Astrocyte (in vitro differentiated cells and primary cell): ENCODE measurements at regions not wholly inside any gene's neighbourhood (a gene's known extent, or its start where the extent isn't known, plus 50 kb on each side); places are given as distances from the start of the nearest gene placed in this dataset.

ENCODE experiments used
- DNase-seq: peaks from one replicate; pipeline ENCODE4 v3.0.0-alpha.2; 2010; ENCODE audit warnings: low read depth
- FAIRE-seq: peaks from 2 replicates; lab custom pipeline; 2011; peaks lifted over from hg19 to GRCh38; lab: Jason Lieb, UNC
- H2AFZ ChIP-seq: 2 replicates; pipeline ENCODE4 v1.6.0; 2012; ENCODE audit warnings: low read depth, low read length, inconsistent platforms
- H3K27ac ChIP-seq: 2 replicates; pipeline ENCODE4 v1.5.1; 2011; ENCODE audit warnings: low read depth, low read length, inconsistent platforms
- H3K27me3 ChIP-seq: 2 replicates; pipeline ENCODE4 v1.6.0; 2011; ENCODE audit warnings: low read length, inconsistent platforms; ENCODE audit not compliant: insufficient read depth
- H3K36me3 ChIP-seq: 2 replicates; pipeline ENCODE4 v1.5.1; 2011; ENCODE audit warnings: low read length, inconsistent platforms; ENCODE audit not compliant: insufficient read depth
- H3K4me1 ChIP-seq: 2 replicates; pipeline ENCODE4 v1.5.1; 2011; ENCODE audit warnings: low read length, inconsistent platforms; ENCODE audit not compliant: insufficient read depth
- H3K4me2 ChIP-seq: 2 replicates; pipeline ENCODE4 v1.6.0; 2012; ENCODE audit warnings: low read length, inconsistent platforms
- H3K4me3 ChIP-seq: 2 replicates; pipeline ENCODE4 v1.5.1; 2011; ENCODE audit warnings: low read depth, mild to moderate bottlenecking, low read length, inconsistent platforms; ENCODE audit not compliant: insufficient read depth
- H3K79me2 ChIP-seq: 2 replicates; pipeline ENCODE4 v1.6.0; 2012; ENCODE audit warnings: mild to moderate bottlenecking, low read length, inconsistent platforms; ENCODE audit not compliant: insufficient read depth
- H3K9ac ChIP-seq: 2 replicates; pipeline ENCODE4 v1.6.0; 2012; ENCODE audit warnings: mild to moderate bottlenecking, low read length, inconsistent platforms
- H3K9me3 ChIP-seq: 2 replicates; pipeline ENCODE4 v1.5.1; 2012; ENCODE audit warnings: low read depth, mild to moderate bottlenecking, low read length, inconsistent platforms; ENCODE audit not compliant: insufficient read depth
- H4K20me1 ChIP-seq: 2 replicates; pipeline ENCODE4 v1.6.0; 2012; ENCODE audit warnings: low read length, inconsistent platforms; ENCODE audit not compliant: insufficient read depth
- H3K27ac Mint-ChIP-seq: one replicate; pipeline ENCODE4 v1.8.0; 2021; ENCODE audit warnings: mild to moderate bottlenecking, mixed read lengths; ENCODE audit not compliant: unreplicated experiment
- H3K27me3 Mint-ChIP-seq: one replicate; pipeline ENCODE4 v1.8.0; 2021; ENCODE audit warnings: low read depth, mixed read lengths; ENCODE audit not compliant: unreplicated experiment
- H3K36me3 Mint-ChIP-seq: one replicate; pipeline ENCODE4 v1.8.0; 2021; ENCODE audit warnings: low read depth, mixed read lengths; ENCODE audit not compliant: unreplicated experiment
- H3K4me1 Mint-ChIP-seq: one replicate; pipeline ENCODE4 v1.8.0; 2021; ENCODE audit warnings: low read depth, mixed read lengths; ENCODE audit not compliant: unreplicated experiment
- H3K4me3 Mint-ChIP-seq: one replicate; pipeline ENCODE4 v1.8.0; 2021; ENCODE audit warnings: mild to moderate bottlenecking, moderate library complexity, mixed read lengths; ENCODE audit not compliant: unreplicated experiment
- H3K9me3 Mint-ChIP-seq: one replicate; pipeline ENCODE4 v1.8.0; 2021; ENCODE audit warnings: mild to moderate bottlenecking, mixed read lengths; ENCODE audit not compliant: unreplicated experiment
- EZH2 ChIP-seq: IDR thresholded peaks from 2 replicates; pipeline ENCODE4 v1.6.1; 2012; ENCODE audit warnings: mild to moderate bottlenecking, low read length, inconsistent platforms; ENCODE audit not compliant: insufficient read depth
- TF ChIP-seq, protein P1 (sequence below): IDR thresholded peaks from 2 replicates; pipeline ENCODE4 v1.5.1; 2011; ENCODE audit warnings: low read depth, mild to moderate bottlenecking, inconsistent platforms, low read length, moderate library complexity; ENCODE audit not compliant: insufficient read depth

DNA sequence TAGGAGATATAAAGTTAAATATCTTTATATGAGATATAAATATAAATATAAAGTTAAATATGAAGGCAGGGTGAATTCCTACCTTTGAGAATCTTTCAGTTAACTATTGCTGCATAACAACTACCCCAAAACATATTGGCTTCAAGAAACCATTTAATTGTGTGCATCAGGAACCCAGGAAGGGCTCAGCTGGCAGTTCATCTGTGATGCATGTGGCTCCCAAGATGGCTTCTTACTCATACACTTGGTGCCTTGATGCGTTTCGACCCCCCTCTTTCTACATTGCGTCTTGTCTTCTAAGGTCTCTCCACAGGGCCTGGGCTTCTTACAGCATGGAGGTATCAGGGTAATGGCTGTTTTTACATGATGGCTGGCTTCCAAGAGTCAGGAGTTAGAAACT, 253.9 kb upstream of the CRY1 start:
- Histone ChIP-seq H3K27me3 (no peaks in the 10 kb centered on the region), H3K27ac (no peak overlapping the region), H3K9ac (no peak overlapping the region), H3K79me2 (no peaks in the 10 kb centered on the region), H3K4me2 (no peak overlapping the region), H3K4me1 (peaks cover 35% of the 10 kb centered on the region), H3K9me3 (no peaks in the 10 kb centered on the region), H4K20me1 (no peaks in the 10 kb centered on the region), H3K4me3 (no peak overlapping the region), H2AFZ (no peak overlapping the region), H3K36me3 (no peaks in the 10 kb centered on the region)
- Mint-ChIP-seq H3K27ac (no peak overlapping the region), H3K36me3 (no peaks in the 10 kb centered on the region), H3K27me3 (peaks cover 2% of the 10 kb centered on the region), H3K4me3 (no peak overlapping the region), H3K9me3 (peaks cover 6% of the 10 kb centered on the region), H3K4me1 (peaks cover 35% of the 10 kb centered on the region)
- no peak for TF ChIP-seq EZH2
- TF ChIP-seq, protein P1, sequence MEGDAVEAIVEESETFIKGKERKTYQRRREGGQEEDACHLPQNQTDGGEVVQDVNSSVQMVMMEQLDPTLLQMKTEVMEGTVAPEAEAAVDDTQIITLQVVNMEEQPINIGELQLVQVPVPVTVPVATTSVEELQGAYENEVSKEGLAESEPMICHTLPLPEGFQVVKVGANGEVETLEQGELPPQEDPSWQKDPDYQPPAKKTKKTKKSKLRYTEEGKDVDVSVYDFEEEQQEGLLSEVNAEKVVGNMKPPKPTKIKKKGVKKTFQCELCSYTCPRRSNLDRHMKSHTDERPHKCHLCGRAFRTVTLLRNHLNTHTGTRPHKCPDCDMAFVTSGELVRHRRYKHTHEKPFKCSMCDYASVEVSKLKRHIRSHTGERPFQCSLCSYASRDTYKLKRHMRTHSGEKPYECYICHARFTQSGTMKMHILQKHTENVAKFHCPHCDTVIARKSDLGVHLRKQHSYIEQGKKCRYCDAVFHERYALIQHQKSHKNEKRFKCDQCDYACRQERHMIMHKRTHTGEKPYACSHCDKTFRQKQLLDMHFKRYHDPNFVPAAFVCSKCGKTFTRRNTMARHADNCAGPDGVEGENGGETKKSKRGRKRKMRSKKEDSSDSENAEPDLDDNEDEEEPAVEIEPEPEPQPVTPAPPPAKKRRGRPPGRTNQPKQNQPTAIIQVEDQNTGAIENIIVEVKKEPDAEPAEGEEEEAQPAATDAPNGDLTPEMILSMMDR: no peak
- no peak for FAIRE-seq
- DNase-seq: no peak

DNA sequence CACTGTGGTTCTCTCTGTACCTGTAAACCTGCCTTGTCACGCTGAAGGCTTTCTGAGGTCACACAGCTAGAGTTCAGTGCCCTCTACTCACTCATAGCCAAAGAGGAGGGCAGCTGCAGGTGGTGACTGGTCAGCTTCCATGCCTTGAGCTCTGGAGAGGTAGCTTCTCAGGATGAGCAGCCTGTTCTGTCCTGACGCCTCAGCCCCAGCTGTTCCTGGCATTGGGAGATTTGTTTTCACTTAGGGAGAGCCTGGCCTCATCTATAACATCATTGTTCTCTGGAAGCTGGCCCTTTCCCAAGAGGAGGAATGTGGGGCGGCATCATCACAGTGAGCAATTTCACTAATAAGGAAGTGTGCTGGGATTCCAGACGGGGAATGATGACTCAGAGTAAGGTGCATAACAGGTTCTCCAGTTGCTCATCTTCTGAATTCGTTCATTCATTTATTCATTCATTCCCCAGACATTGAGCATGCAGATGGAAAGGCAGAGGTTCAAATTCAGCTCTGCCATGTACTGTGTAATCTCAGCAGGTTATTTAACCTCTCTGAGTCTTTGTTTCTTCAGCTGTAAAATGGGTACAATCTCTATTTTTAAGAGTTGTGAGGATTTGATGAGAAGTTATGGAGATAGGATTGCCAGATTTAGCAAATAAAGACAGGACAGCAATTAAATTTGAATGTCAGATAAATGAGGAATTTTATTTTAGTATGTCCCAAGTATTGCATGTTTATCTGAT, 255.8 kb upstream of the CRY1 start:
- FAIRE-seq: peak; percentile 96

More for the DNA sequence above, 255.8 kb upstream of the CRY1 start:
- Mint-ChIP-seq H3K27ac (peak overlapping the region; percentile 28), H3K9me3 (peaks cover 5% of the 10 kb centered on the region), H3K4me3 (no peak overlapping the region), H3K4me1 (peaks cover 32% of the 10 kb centered on the region), H3K36me3 (no peaks in the 10 kb centered on the region), H3K27me3 (no peaks in the 10 kb centered on the region)
- Histone ChIP-seq H2AFZ (peak overlapping the region; percentile 8), H3K4me1 (peaks cover 29% of the 10 kb centered on the region), H3K79me2 (no peaks in the 10 kb centered on the region), H3K4me3 (no peak overlapping the region), H3K36me3 (no peaks in the 10 kb centered on the region), H3K9me3 (no peaks in the 10 kb centered on the region), H3K27me3 (no peaks in the 10 kb centered on the region), H4K20me1 (no peaks in the 10 kb centered on the region), H3K4me2 (peak overlapping the region; percentile 63), H3K9ac (peak overlapping the region; percentile 35), H3K27ac (peak overlapping the region; percentile 53)
- peak; percentile 94 for DNase-seq
- TF ChIP-seq EZH2: no peak
- TF ChIP-seq, protein P1: no peak
